GM19023 (cell line): ENCODE measurements at regions not wholly inside any gene's neighbourhood (a gene's known extent, or its start where the extent isn't known, plus 50 kb on each side); places are given as distances from the start of the nearest gene placed in this dataset.

Experiments
- ATAC-seq: cut with Tn5 transposase; IDR thresholded peaks from one replicate; pipeline ENCODE4 v1.9.1; 2021; ENCODE audit warnings: mild to moderate bottlenecking, moderate library complexity; ENCODE audit not compliant: unreplicated experiment

GRCh38 chr2:65553504-65554074, 121.2 kb upstream of the SPRED2 start:
- ATAC-seq: no peak

- ATAC-seq: no peak
Measured at GRCh38 chr2:65551528-65551927, 119.1 kb upstream of the SPRED2 start.

GRCh38 chr2:65550246-65550645, 117.8 kb upstream of the SPRED2 start:
- ATAC-seq: no peak

- ATAC-seq: no peak
Measured at GRCh38 chr2:65549631-65550030, 117.2 kb upstream of the SPRED2 start.

- ATAC-seq: no peak
Measured at GRCh38 chr2:65549257-65549627, 116.8 kb upstream of the SPRED2 start.

GRCh38 chr2:65548576-65549256, 116.3 kb upstream of the SPRED2 start:
- no peak for ATAC-seq

GRCh38 chr2:65548064-65548463, 115.7 kb upstream of the SPRED2 start:
- ATAC-seq: no peak

- no peak for ATAC-seq
Measured at GRCh38 chr2:65545837-65546805, 113.7 kb upstream of the SPRED2 start.

GRCh38 chr2:65541773-65542172, 109.4 kb upstream of the SPRED2 start:
- ATAC-seq: no peak

GRCh38 chr2:65539633-65540032, 107.2 kb upstream of the SPRED2 start:
- ATAC-seq: no peak

- no peak for ATAC-seq
Measured at GRCh38 chr2:65537651-65538385, 105.4 kb upstream of the SPRED2 start.

GRCh38 chr2:65536596-65536995, 104.2 kb upstream of the SPRED2 start:
- peak; percentile 80 for ATAC-seq

GRCh38 chr2:65532937-65533336, 100.5 kb upstream of the SPRED2 start:
- ATAC-seq: no peak

GRCh38 chr2:65532326-65532725, 99.9 kb upstream of the SPRED2 start:
- no peak for ATAC-seq

GRCh38 chr2:65530547-65531320, 98.3 kb upstream of the SPRED2 start:
- ATAC-seq: no peak

- no peak for ATAC-seq
Measured at GRCh38 chr2:65529419-65529818, 97.0 kb upstream of the SPRED2 start.

- no peak for ATAC-seq
Measured at GRCh38 chr2:65528241-65528574, 95.8 kb upstream of the SPRED2 start.

- no peak for ATAC-seq
Measured at GRCh38 chr2:65527451-65528240, 95.2 kb upstream of the SPRED2 start.

GRCh38 chr2:65525616-65526231, 93.3 kb upstream of the SPRED2 start:
- no peak for ATAC-seq
